DND-41 (cell line): ENCODE measurements at regions not wholly inside any gene's neighbourhood (a gene's known extent, or its start where the extent isn't known, plus 50 kb on each side); places are given as distances from the start of the nearest gene placed in this dataset.

Source experiments
- CTCF ChIP-seq: IDR thresholded peaks from 2 replicates; pipeline ENCODE4 v1.5.1; 2012; ENCODE audit warnings: borderline replicate concordance, low read length, moderate library complexity, mild to moderate bottlenecking; ENCODE audit not compliant: poor library complexity, severe bottlenecking; ENCODE audit errors: extremely low read depth
- EZH2 ChIP-seq: IDR thresholded peaks from 3 replicates; pipeline ENCODE4 v1.6.1; 2012; ENCODE audit warnings: borderline replicate concordance, low read depth, mild to moderate bottlenecking, moderate library complexity, low read length, inconsistent platforms; ENCODE audit not compliant: severe bottlenecking

GRCh38 chrX:22347491-22347890 lies 74.8 kb downstream of the CBLL2 start:
- TF ChIP-seq EZH2 (no peak), CTCF (no peak)
